ENCODE measurements at regions not wholly inside any gene's neighbourhood (a gene's known extent, or its start where the extent isn't known, plus 50 kb on each side); places are given as distances from the start of the nearest gene placed in this dataset.

GRCh38 chr4:147312376-147313046, 168.4 kb upstream of the EDNRA start:
- DNase-seq (ENCODE audit: low read depth), result no peak

- no peak for DNase-seq (ENCODE audit: low read depth)
These were observed 167.8 kb upstream of the EDNRA start for GRCh38 chr4:147313108-147313507.

GRCh38 chr4:147318586-147318985, 162.3 kb upstream of the EDNRA start:
- no peak for DNase-seq (ENCODE audit: low read depth)

- DNase-seq (ENCODE audit: low read depth), result no peak
These were observed 155.3 kb upstream of the EDNRA start for GRCh38 chr4:147325571-147325981.

GRCh38 chr4:147326591-147326990, 154.3 kb upstream of the EDNRA start:
- no peak for DNase-seq (ENCODE audit: low read depth)

- no peak for DNase-seq (ENCODE audit: low read depth)
These were observed 153.6 kb upstream of the EDNRA start for GRCh38 chr4:147327322-147327721.

GRCh38 chr4:147328189-147328588, 152.7 kb upstream of the EDNRA start:
- DNase-seq (ENCODE audit: low read depth), result no peak

- no peak for DNase-seq (ENCODE audit: low read depth)
These were observed 152.0 kb upstream of the EDNRA start for GRCh38 chr4:147328756-147329446.

- no peak for DNase-seq (ENCODE audit: low read depth)
These were observed 148.8 kb upstream of the EDNRA start for GRCh38 chr4:147332091-147332490.

- no peak for DNase-seq (ENCODE audit: low read depth)
These were observed 146.4 kb upstream of the EDNRA start for GRCh38 chr4:147334478-147334877.

- DNase-seq (ENCODE audit: low read depth), result no peak
These were observed 145.7 kb upstream of the EDNRA start for GRCh38 chr4:147335183-147335582.

GRCh38 chr4:147336252-147336651, 144.6 kb upstream of the EDNRA start:
- DNase-seq (ENCODE audit: low read depth), result no peak

GRCh38 chr4:147339100-147339499, 141.8 kb upstream of the EDNRA start:
- DNase-seq (ENCODE audit: low read depth), result no peak

- DNase-seq (ENCODE audit: low read depth), result no peak
These were observed 140.8 kb upstream of the EDNRA start for GRCh38 chr4:147340111-147340510.

- DNase-seq (ENCODE audit: low read depth), result no peak
These were observed 140.2 kb upstream of the EDNRA start for GRCh38 chr4:147340591-147341120.

GRCh38 chr4:147343692-147344091, 137.2 kb upstream of the EDNRA start:
- no peak for DNase-seq (ENCODE audit: low read depth)

GRCh38 chr4:147345662-147346061, 135.2 kb upstream of the EDNRA start:
- no peak for DNase-seq (ENCODE audit: low read depth)

- DNase-seq (ENCODE audit: low read depth), result no peak
These were observed 133.7 kb upstream of the EDNRA start for GRCh38 chr4:147347217-147347616.

- DNase-seq (ENCODE audit: low read depth), result no peak
These were observed 131.7 kb upstream of the EDNRA start for GRCh38 chr4:147349193-147349592.

GRCh38 chr4:147351083-147351787, 129.7 kb upstream of the EDNRA start:
- DNase-seq (ENCODE audit: low read depth), result no peak

- DNase-seq (ENCODE audit: low read depth), result no peak
These were observed 126.7 kb upstream of the EDNRA start for GRCh38 chr4:147354237-147354636.

GRCh38 chr4:147355032-147355656, 125.8 kb upstream of the EDNRA start:
- no peak for DNase-seq (ENCODE audit: low read depth)

Measured in CMK (cell line).